Nephron progenitor cell (in vitro differentiated cells): ENCODE measurements at regions not wholly inside any gene's neighbourhood (a gene's known extent, or its start where the extent isn't known, plus 50 kb on each side); places are given as distances from the start of the nearest gene placed in this dataset.

Source experiments
- DNase-seq: peaks from one replicate; pipeline ENCODE4 v3.0.0; 2021
- H3K27ac Mint-ChIP-seq: 2 replicates; pipeline ENCODE4 v1.8.0; 2021; ENCODE audit warnings: mild to moderate bottlenecking, moderate library complexity, mixed read lengths
- H3K27me3 Mint-ChIP-seq: 2 replicates; pipeline ENCODE4 v1.8.0; 2021; ENCODE audit warnings: mild to moderate bottlenecking, low read depth, mixed read lengths; ENCODE audit not compliant: poor library complexity
- H3K36me3 Mint-ChIP-seq: 2 replicates; pipeline ENCODE4 v1.8.0; 2021; ENCODE audit warnings: low read depth, mixed read lengths
- H3K4me1 Mint-ChIP-seq: 2 replicates; pipeline ENCODE4 v1.8.0; 2021; ENCODE audit warnings: mixed read lengths
- H3K4me3 Mint-ChIP-seq: 2 replicates; pipeline ENCODE4 v1.8.0; 2021; ENCODE audit warnings: mild to moderate bottlenecking, moderate library complexity, mixed read lengths
- H3K9me3 Mint-ChIP-seq: 2 replicates; pipeline ENCODE4 v1.8.0; 2021; ENCODE audit warnings: mild to moderate bottlenecking, moderate library complexity, mixed read lengths
- CTCF ChIP-seq: fragments of 200-600 bp; sonication (generic); IDR thresholded peaks from 2 replicates; pipeline ENCODE4 v1.5.0; 2021; ENCODE audit warnings: antibody characterized with exemption

GRCh38 chr4:160009656-160010493 lies 907.0 kb downstream of the RAPGEF2 start:
- no peak for TF ChIP-seq CTCF
- Mint-ChIP-seq H3K27ac (no peak overlapping the region), H3K36me3 (no peaks in the 10 kb centered on the region), H3K4me1 (no peaks in the 10 kb centered on the region), H3K9me3 (peaks cover 5% of the 10 kb centered on the region), H3K4me3 (no peak overlapping the region), H3K27me3 (no peaks in the 10 kb centered on the region)
- no peak for DNase-seq

- peak overlapping the region; percentile 7 for H3K27ac Mint-ChIP-seq
- H3K36me3 Mint-ChIP-seq, result no peaks in the 10 kb centered on the region
- H3K9me3 Mint-ChIP-seq, result no peaks in the 10 kb centered on the region
- no peak for TF ChIP-seq CTCF
- DNase-seq, result no peak
- H3K27me3 Mint-ChIP-seq, result no peaks in the 10 kb centered on the region
- H3K4me1 Mint-ChIP-seq, result no peaks in the 10 kb centered on the region
- H3K4me3 Mint-ChIP-seq, result no peak overlapping the region
Observed at GRCh38 chr4:160019936-160020335, 917.1 kb downstream of the RAPGEF2 start.

GRCh38 chr4:160020804-160021203 lies 917.9 kb downstream of the RAPGEF2 start:
- no peak for TF ChIP-seq CTCF
- no peaks in the 10 kb centered on the region for H3K9me3 Mint-ChIP-seq
- H3K36me3 Mint-ChIP-seq, result no peaks in the 10 kb centered on the region
- H3K4me3 Mint-ChIP-seq, result no peak overlapping the region
- DNase-seq, result no peak
- H3K27ac Mint-ChIP-seq, result no peak overlapping the region
- H3K27me3 Mint-ChIP-seq, result no peaks in the 10 kb centered on the region
- no peaks in the 10 kb centered on the region for H3K4me1 Mint-ChIP-seq

DNA sequence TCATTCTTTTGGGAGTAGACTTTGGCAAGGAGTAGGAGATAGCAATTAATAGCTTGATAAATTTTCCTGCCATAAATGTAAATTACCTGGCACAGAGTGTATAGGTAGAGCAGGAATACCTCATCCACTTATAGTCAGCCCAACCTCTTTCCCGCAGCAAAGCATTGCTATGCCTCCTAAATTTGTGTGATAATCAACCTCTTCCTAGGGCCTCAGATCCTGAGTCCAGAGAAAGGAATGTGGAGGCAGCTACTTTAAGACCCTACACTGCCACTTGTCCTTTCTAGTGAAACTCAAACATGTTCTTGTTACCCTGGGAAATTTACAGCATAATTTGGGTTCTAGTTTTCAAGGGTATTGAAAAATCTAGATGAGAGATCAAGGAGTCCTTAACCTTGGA lies 919.0 kb downstream of the RAPGEF2 start:
- no peak overlapping the region for H3K27ac Mint-ChIP-seq
- H3K36me3 Mint-ChIP-seq, result no peaks in the 10 kb centered on the region
- DNase-seq, result no peak
- no peaks in the 10 kb centered on the region for H3K4me1 Mint-ChIP-seq
- no peaks in the 10 kb centered on the region for H3K27me3 Mint-ChIP-seq
- no peak overlapping the region for H3K4me3 Mint-ChIP-seq
- TF ChIP-seq CTCF, result no peak
- no peaks in the 10 kb centered on the region for H3K9me3 Mint-ChIP-seq

GRCh38 chr4:160026721-160027120 lies 923.8 kb downstream of the RAPGEF2 start:
- Mint-ChIP-seq H3K27me3 (no peaks in the 10 kb centered on the region), H3K9me3 (no peaks in the 10 kb centered on the region), H3K36me3 (no peaks in the 10 kb centered on the region), H3K4me1 (no peaks in the 10 kb centered on the region), H3K4me3 (no peak overlapping the region), H3K27ac (no peak overlapping the region)
- no peak for TF ChIP-seq CTCF
- no peak for DNase-seq

- Mint-ChIP-seq H3K9me3 (peaks cover 10% of the 10 kb centered on the region), H3K4me1 (no peaks in the 10 kb centered on the region), H3K27me3 (no peaks in the 10 kb centered on the region), H3K27ac (no peak overlapping the region), H3K36me3 (no peaks in the 10 kb centered on the region), H3K4me3 (no peak overlapping the region)
- no peak for TF ChIP-seq CTCF
- no peak for DNase-seq
Observed at GRCh38 chr4:160034501-160034900, 931.6 kb downstream of the RAPGEF2 start.
